Mesendoderm (in vitro differentiated cells): ENCODE measurements at regions not wholly inside any gene's neighbourhood (a gene's known extent, or its start where the extent isn't known, plus 50 kb on each side); places are given as distances from the start of the nearest gene placed in this dataset. TPM values are rescaled to one million over a fixed set of nuclear protein-coding genes. Genes with fewer than 3 reads are reported as not detected.
A peak's percentile ranks its signal among the peaks of the same experiment; 100 is the strongest.

Experiments used
- DNase-seq: peaks from one replicate; pipeline ENCODE4 v3.0.0; 2013
- H2AK5ac ChIP-seq: 2 replicates; pipeline ENCODE4 v1.6.1; 2013; ENCODE audit warnings: low read length, inconsistent platforms
- H2BK120ac ChIP-seq: 2 replicates; pipeline ENCODE4 v1.6.1; 2013; ENCODE audit warnings: low read depth, mild to moderate bottlenecking, low read length, moderate library complexity, mixed read lengths
- H2BK15ac ChIP-seq: replicated peaks from 2 replicates; pipeline ENCODE4 v1.6.1; 2013; ENCODE audit warnings: low read depth, mild to moderate bottlenecking, moderate library complexity
- H2BK5ac ChIP-seq: 2 replicates; pipeline ENCODE4 v1.6.1; 2013; ENCODE audit warnings: low read length, inconsistent platforms
- H3K18ac ChIP-seq: 2 replicates; pipeline ENCODE4 v1.6.1; 2013; ENCODE audit warnings: mild to moderate bottlenecking, low read length, mixed read lengths
- H3K23ac ChIP-seq: one replicate; pipeline ENCODE4 v1.6.1; 2013; ENCODE audit warnings: low read length
- H3K27ac ChIP-seq: 2 replicates; pipeline ENCODE4 v1.5.1; 2013; ENCODE audit warnings: low read depth, mild to moderate bottlenecking, inconsistent platforms, low read length, moderate library complexity
- H3K27me3 ChIP-seq: 2 replicates; pipeline ENCODE4 v1.6.1; 2013; ENCODE audit warnings: low read length, control low read depth, mild to moderate bottlenecking, inconsistent platforms; ENCODE audit not compliant: insufficient read depth, poor library complexity
- H3K36me3 ChIP-seq: 2 replicates; pipeline ENCODE4 v1.6.1; 2013; ENCODE audit warnings: low read length, inconsistent platforms; ENCODE audit not compliant: control insufficient read depth, insufficient read depth
- H3K4ac ChIP-seq: one replicate; pipeline ENCODE4 v1.6.1; 2013; ENCODE audit warnings: low read depth, mild to moderate bottlenecking, low read length, moderate library complexity
- H3K4me1 ChIP-seq: 2 replicates; pipeline ENCODE4 v1.6.1; 2013; ENCODE audit warnings: low read depth, low read length, inconsistent platforms; ENCODE audit not compliant: control insufficient read depth
- H3K4me2 ChIP-seq: 2 replicates; pipeline ENCODE4 v1.6.1; 2013; ENCODE audit warnings: low read length
- H3K4me3 ChIP-seq: 2 replicates; pipeline ENCODE4 v1.5.1; 2013; ENCODE audit warnings: mild to moderate bottlenecking, low read length
- H3K56ac ChIP-seq: one replicate; pipeline ENCODE4 v1.6.1; 2013; ENCODE audit warnings: low read length
- H3K79me1 ChIP-seq: 2 replicates; pipeline ENCODE4 v1.6.1; 2013; ENCODE audit warnings: low read length, inconsistent platforms
- H3K79me2 ChIP-seq: 2 replicates; pipeline ENCODE4 v1.6.1; 2013; ENCODE audit warnings: mild to moderate bottlenecking, low read length; ENCODE audit not compliant: control insufficient read depth, insufficient read depth
- H3K9ac ChIP-seq: 2 replicates; pipeline ENCODE4 v1.6.1; 2013; ENCODE audit warnings: low read length, inconsistent platforms
- H4K5ac ChIP-seq: one replicate; pipeline ENCODE4 v1.6.1; 2013; ENCODE audit warnings: low read length
- H4K8ac ChIP-seq: one replicate; pipeline ENCODE4 v1.6.1; 2013; ENCODE audit warnings: low read depth, mild to moderate bottlenecking, control low read depth, low read length, moderate library complexity
- WGBS: extraction: QIAGEN DNeasy Blood & Tissue Kit; methylation state at CpG from one replicate; pipeline ENCODE4 v1.1.7; 2013; ENCODE audit warnings: low lambda C conversion rate, missing lambda C conversion rate; ENCODE audit not compliant: insufficient coverage; ENCODE audit errors: extremely low coverage; 5-methylcytosine and 5-hydroxymethylcytosine counted together
- small RNA-seq: library from polyadenylated mRNA; stranded (forward); fragments of <200 nt; extraction: miRNeasy Mini kit (QIAGEN cat#:217004); gene quantifications from one replicate; pipeline ENCODE3, GENCODE V24; 2013; ENCODE audit not compliant: insufficient read depth

- H3K56ac ChIP-seq, result no peak overlapping the region
- no peak overlapping the region for H3K18ac ChIP-seq
- no peaks in the 10 kb centered on the region for H3K79me2 ChIP-seq
- no peak overlapping the region for H3K23ac ChIP-seq
- H3K4ac ChIP-seq, result no peak overlapping the region
- H3K27ac ChIP-seq, result no peak overlapping the region
- H3K79me1 ChIP-seq, result no peaks in the 10 kb centered on the region
- no CpG with 5 or more reads among the region's 2 CpGs for WGBS
- no peaks in the 10 kb centered on the region for H3K27me3 ChIP-seq
- H2AK5ac ChIP-seq, result no peak overlapping the region
- H3K4me2 ChIP-seq, result no peak overlapping the region
- no peak overlapping the region for H2BK15ac ChIP-seq
- H2BK120ac ChIP-seq, result no peak overlapping the region
- H3K4me3 ChIP-seq, result no peak overlapping the region
- H3K9ac ChIP-seq, result no peak overlapping the region
- H3K4me1 ChIP-seq, result no peaks in the 10 kb centered on the region
- H4K5ac ChIP-seq, result no peak overlapping the region
- no peak overlapping the region for H2BK5ac ChIP-seq
- DNase-seq, result peak; percentile 45
- H4K8ac ChIP-seq, result no peak overlapping the region
- H3K36me3 ChIP-seq, result no peaks in the 10 kb centered on the region
Observed at GRCh38 chr5:121795511-121795910, 56.2 kb upstream of the FTMT start.

GRCh38 chr5:121797681-121798518, 53.8 kb upstream of the FTMT start:
- Histone ChIP-seq H3K4me1 (no peaks in the 10 kb centered on the region), H2BK120ac (no peak overlapping the region), H2AK5ac (no peak overlapping the region), H3K79me1 (no peaks in the 10 kb centered on the region), H3K27ac (no peak overlapping the region), H3K18ac (no peak overlapping the region), H4K5ac (no peak overlapping the region), H3K79me2 (no peaks in the 10 kb centered on the region), H3K27me3 (no peaks in the 10 kb centered on the region), H3K4me2 (no peak overlapping the region), H3K56ac (no peak overlapping the region), H3K36me3 (no peaks in the 10 kb centered on the region), H3K4me3 (no peak overlapping the region), H4K8ac (no peak overlapping the region), H2BK5ac (no peak overlapping the region), H3K4ac (no peak overlapping the region), H3K9ac (no peak overlapping the region), H2BK15ac (no peak overlapping the region), H3K23ac (no peak overlapping the region)
- no CpG with 5 or more reads among the region's 9 CpGs for WGBS
- DNase-seq, result peak; percentile 60

Small RNAs in the stretch of these regions (small RNA-seq; reads per million reads assigned to genes)
- gene AC010350.1, result not detected
